ENCODE measurements at regions not wholly inside any gene's neighbourhood (a gene's known extent, or its start where the extent isn't known, plus 50 kb on each side); places are given as distances from the start of the nearest gene placed in this dataset.

DNA sequence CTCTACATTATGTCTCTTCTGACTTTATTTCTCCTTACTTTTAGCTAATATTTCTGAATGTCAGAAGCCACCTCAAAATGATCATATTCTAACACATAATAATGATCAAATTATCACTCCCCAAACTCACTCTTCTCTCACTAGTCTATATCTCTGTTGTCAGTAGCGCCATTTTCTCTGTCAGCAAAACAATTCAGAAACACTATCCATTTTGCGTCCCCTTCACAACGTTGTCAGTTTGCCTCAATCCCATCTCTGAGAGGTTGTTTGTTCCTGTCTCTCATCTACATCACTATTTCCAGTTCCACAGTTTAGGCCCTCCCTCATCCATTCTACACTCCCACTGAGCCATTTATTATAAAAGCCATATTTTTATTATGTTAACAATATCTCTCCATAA lies 1376.3 kb upstream of the ACVR2A start:
- WGBS (ENCODE audit: extremely low coverage, insufficient read length, low lambda C conversion rate) = no CpG with 5 or more reads among the region's 3 CpGs
- Histone ChIP-seq H3K23me2 (ENCODE audit: insufficient read length, low read depth, low read length, poor library complexity, severe bottlenecking) (no peaks in the 10 kb centered on the region), H3K9ac (ENCODE audit: extremely low read depth, insufficient read length, low read length) (no peak overlapping the region), H3K4me2 (ENCODE audit: insufficient read depth, insufficient read length, low read length) (no peak overlapping the region), H3K27ac (ENCODE audit: insufficient read length, low read depth, low read length) (no peak overlapping the region), H4K8ac (replicated peaks; ENCODE audit: insufficient read length, low read depth, low read length) (no peak overlapping the region), H3K18ac (ENCODE audit: insufficient read length, low read depth, low read length) (no peak overlapping the region), H3K9me3 (ENCODE audit: control insufficient read depth, low read depth, low read length) (no peaks in the 10 kb centered on the region), H2AK5ac (ENCODE audit: insufficient read length, low read length) (no peak overlapping the region), H2BK20ac (ENCODE audit: low read depth, low read length, poor library complexity, severe bottlenecking) (no peak overlapping the region), H3K23ac (ENCODE audit: insufficient read length, low read depth, low read length) (no peak overlapping the region), H3K14ac (ENCODE audit: insufficient read depth, low read length) (no peak overlapping the region), H3K27me3 (ENCODE audit: insufficient read depth, low read length) (no peaks in the 10 kb centered on the region), H3K79me1 (ENCODE audit: insufficient read depth, low read depth, low read length, poor library complexity, severe bottlenecking) (no peaks in the 10 kb centered on the region), H4K20me1 (ENCODE audit: control insufficient read depth, insufficient read depth, insufficient read length) (no peaks in the 10 kb centered on the region), H2BK15ac (ENCODE audit: low read depth, low read length) (no peak overlapping the region), H2BK5ac (ENCODE audit: insufficient read length, low read length) (no peak overlapping the region), H2BK120ac (ENCODE audit: low read depth, low read length, poor library complexity, severe bottlenecking) (no peak overlapping the region), H2AFZ (ENCODE audit: low read length) (no peak overlapping the region), H3T11ph (ENCODE audit: low read length) (no peak overlapping the region), H3K79me2 (ENCODE audit: insufficient read depth, low read length) (no peaks in the 10 kb centered on the region), H4K5ac (ENCODE audit: insufficient read length, low read depth, low read length) (no peak overlapping the region), H3K56ac (ENCODE audit: insufficient read length, low read depth, low read length) (no peak overlapping the region), H4K91ac (ENCODE audit: insufficient read length, low read depth, low read length) (no peak overlapping the region), H2BK12ac (ENCODE audit: insufficient read length, low read depth, low read length) (no peak overlapping the region), H3K4ac (ENCODE audit: low read depth, low read length) (no peak overlapping the region), H3K4me1 (ENCODE audit: insufficient read depth, low read length) (no peaks in the 10 kb centered on the region; the same call in 1 of the 2 replicates)
- TF ChIP-seq, protein P1, sequence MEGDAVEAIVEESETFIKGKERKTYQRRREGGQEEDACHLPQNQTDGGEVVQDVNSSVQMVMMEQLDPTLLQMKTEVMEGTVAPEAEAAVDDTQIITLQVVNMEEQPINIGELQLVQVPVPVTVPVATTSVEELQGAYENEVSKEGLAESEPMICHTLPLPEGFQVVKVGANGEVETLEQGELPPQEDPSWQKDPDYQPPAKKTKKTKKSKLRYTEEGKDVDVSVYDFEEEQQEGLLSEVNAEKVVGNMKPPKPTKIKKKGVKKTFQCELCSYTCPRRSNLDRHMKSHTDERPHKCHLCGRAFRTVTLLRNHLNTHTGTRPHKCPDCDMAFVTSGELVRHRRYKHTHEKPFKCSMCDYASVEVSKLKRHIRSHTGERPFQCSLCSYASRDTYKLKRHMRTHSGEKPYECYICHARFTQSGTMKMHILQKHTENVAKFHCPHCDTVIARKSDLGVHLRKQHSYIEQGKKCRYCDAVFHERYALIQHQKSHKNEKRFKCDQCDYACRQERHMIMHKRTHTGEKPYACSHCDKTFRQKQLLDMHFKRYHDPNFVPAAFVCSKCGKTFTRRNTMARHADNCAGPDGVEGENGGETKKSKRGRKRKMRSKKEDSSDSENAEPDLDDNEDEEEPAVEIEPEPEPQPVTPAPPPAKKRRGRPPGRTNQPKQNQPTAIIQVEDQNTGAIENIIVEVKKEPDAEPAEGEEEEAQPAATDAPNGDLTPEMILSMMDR (conservative IDR thresholded peaks at IDR 0.05) = no peak
- peaks cover 13% of the 10 kb centered on the region in 2 experiments for H3K4me1 Mint-ChIP-seq
- H3K9me3 Mint-ChIP-seq = peaks cover 0 to 2% of the 10 kb centered on the region in 2 experiments; a peak in 1 of 5 replicates
- no peak for DNase-seq
- H3K27ac Mint-ChIP-seq = no peak overlapping the region
- H3K36me3 Mint-ChIP-seq (ENCODE audit: insufficient read depth in 1 of 3, low read depth in 3 of 3) = peaks cover 0 to 14% (median 7%) of the 10 kb centered on the region in 3 experiments; a peak in 4 of 7 replicates
- no peaks in the 10 kb centered on the region for H3K27me3 Mint-ChIP-seq (ENCODE audit: low read depth)
- no peak overlapping the region for H3K4me3 Mint-ChIP-seq
